H9 (cell line): ENCODE measurements at regions not wholly inside any gene's neighbourhood (a gene's known extent, or its start where the extent isn't known, plus 50 kb on each side); places are given as distances from the start of the nearest gene placed in this dataset.

ENCODE experiments used
- DNase-seq: peaks from one replicate; pipeline ENCODE4 v3.0.0-alpha.2; 2017
- H2AFZ ChIP-seq: one replicate; pipeline ENCODE4 v1.6.1; 2013; ENCODE audit warnings: mild to moderate bottlenecking, low read length, control low read depth, moderate library complexity
- H2AK5ac ChIP-seq: 2 replicates; pipeline ENCODE4 v1.6.1; 2013; ENCODE audit warnings: low read length, control low read depth, mixed read lengths; ENCODE audit not compliant: insufficient read length
- H2BK120ac ChIP-seq: one replicate; pipeline ENCODE4 v1.6.1; 2013; ENCODE audit warnings: low read depth, mild to moderate bottlenecking, low read length, control low read depth, inconsistent platforms; ENCODE audit not compliant: poor library complexity, severe bottlenecking
- H2BK12ac ChIP-seq: 2 replicates; pipeline ENCODE4 v1.6.1; 2013; ENCODE audit warnings: low read length, control low read depth, mixed read lengths, low read depth; ENCODE audit not compliant: insufficient read length
- H2BK15ac ChIP-seq: 2 replicates; pipeline ENCODE4 v1.6.1; 2013; ENCODE audit warnings: low read depth, low read length, control low read depth
- H2BK20ac ChIP-seq: one replicate; pipeline ENCODE4 v1.6.1; 2013; ENCODE audit warnings: low read depth, mild to moderate bottlenecking, low read length, control low read depth, inconsistent platforms; ENCODE audit not compliant: poor library complexity, severe bottlenecking
- H2BK5ac ChIP-seq: 2 replicates; pipeline ENCODE4 v1.6.1; 2013; ENCODE audit warnings: low read length, control low read depth, mixed read lengths; ENCODE audit not compliant: insufficient read length
- H3K14ac ChIP-seq: 2 replicates; pipeline ENCODE4 v1.6.1; 2013; ENCODE audit warnings: low read length, control low read depth; ENCODE audit not compliant: insufficient read depth
- H3K18ac ChIP-seq: 2 replicates; pipeline ENCODE4 v1.6.1; 2013; ENCODE audit warnings: low read depth, mild to moderate bottlenecking, mixed read lengths, low read length, control low read depth; ENCODE audit not compliant: insufficient read length
- H3K23ac ChIP-seq: 2 replicates; pipeline ENCODE4 v1.6.1; 2013; ENCODE audit warnings: low read length, control low read depth, mixed read lengths, low read depth; ENCODE audit not compliant: insufficient read length
- H3K23me2 ChIP-seq: 2 replicates; pipeline ENCODE4 v1.6.1; 2013; ENCODE audit warnings: low read depth, mild to moderate bottlenecking, mixed read lengths, low read length, control low read depth; ENCODE audit not compliant: insufficient read length, poor library complexity, severe bottlenecking
- H3K27ac ChIP-seq: 2 replicates; pipeline ENCODE4 v1.5.1; 2013; ENCODE audit warnings: low read length, control low read depth, mixed read lengths, low read depth; ENCODE audit not compliant: insufficient read length
- H3K27me3 ChIP-seq: 2 replicates; pipeline ENCODE4 v1.6.1; 2013; ENCODE audit warnings: low read length, control low read depth, inconsistent platforms; ENCODE audit not compliant: insufficient read depth
- H3K4ac ChIP-seq: 2 replicates; pipeline ENCODE4 v1.6.1; 2013; ENCODE audit warnings: low read depth, mild to moderate bottlenecking, control low read depth, inconsistent platforms, low read length, moderate library complexity
- H3K4me1 ChIP-seq: 2 replicates; pipeline ENCODE4 v1.6.1; 2013; ENCODE audit warnings: low read length, control low read depth, inconsistent platforms; ENCODE audit not compliant: insufficient read depth
- H3K4me2 ChIP-seq: 2 replicates; pipeline ENCODE4 v1.6.1; 2013; ENCODE audit warnings: low read length, control low read depth, mixed read lengths; ENCODE audit not compliant: insufficient read length, insufficient read depth
- H3K56ac ChIP-seq: 2 replicates; pipeline ENCODE4 v1.6.1; 2013; ENCODE audit warnings: low read depth, mild to moderate bottlenecking, mixed read lengths, low read length, control low read depth; ENCODE audit not compliant: insufficient read length
- H3K79me1 ChIP-seq: 2 replicates; pipeline ENCODE4 v1.6.1; 2013; ENCODE audit warnings: low read depth, mild to moderate bottlenecking, moderate library complexity, low read length, control low read depth, inconsistent platforms; ENCODE audit not compliant: insufficient read depth, poor library complexity, severe bottlenecking
- H3K79me2 ChIP-seq: 2 replicates; pipeline ENCODE4 v1.6.1; 2013; ENCODE audit warnings: low read length, control low read depth, inconsistent platforms; ENCODE audit not compliant: insufficient read depth
- H3K9ac ChIP-seq: 2 replicates; pipeline ENCODE4 v1.6.1; 2013; ENCODE audit warnings: low read length, control low read depth, mixed read lengths; ENCODE audit not compliant: insufficient read length; ENCODE audit errors: extremely low read depth
- H3K9me3 ChIP-seq: one replicate; pipeline ENCODE4 v1.6.1; 2013; ENCODE audit warnings: low read depth, low read length, inconsistent platforms; ENCODE audit not compliant: control insufficient read depth
- H3T11ph ChIP-seq: one replicate; pipeline ENCODE4 v1.6.1; 2013; ENCODE audit warnings: mild to moderate bottlenecking, low read length, control low read depth, inconsistent platforms
- H4K20me1 ChIP-seq: one replicate; pipeline ENCODE4 v1.6.1; 2013; ENCODE audit not compliant: control insufficient read depth, insufficient read length, insufficient read depth
- H4K5ac ChIP-seq: 2 replicates; pipeline ENCODE4 v1.6.1; 2013; ENCODE audit warnings: low read depth, mild to moderate bottlenecking, mixed read lengths, low read length, control low read depth; ENCODE audit not compliant: insufficient read length
- H4K8ac ChIP-seq: replicated peaks from 2 replicates; pipeline ENCODE4 v1.6.1; 2013; ENCODE audit warnings: low read length, control low read depth, mixed read lengths, low read depth; ENCODE audit not compliant: insufficient read length
- H4K91ac ChIP-seq: 2 replicates; pipeline ENCODE4 v1.6.1; 2013; ENCODE audit warnings: low read depth, mild to moderate bottlenecking, moderate library complexity, mixed read lengths, low read length, control low read depth; ENCODE audit not compliant: insufficient read length
- H3K27ac Mint-ChIP-seq, 3 experiments: 2 replicates in 2 of 3; 3 replicates in 1 of 3; pipeline ENCODE4 v1.8.0; 2020 to 2021; ENCODE audit warnings: mixed read lengths in 3 of 3, mild to moderate bottlenecking in 1 of 3, moderate library complexity in 1 of 3
- H3K27me3 Mint-ChIP-seq: 2 replicates; pipeline ENCODE4 v1.8.0; 2021; ENCODE audit warnings: low read depth, mild to moderate bottlenecking, moderate library complexity, mixed read lengths
- H3K36me3 Mint-ChIP-seq, 3 experiments: 2 replicates in 2 of 3; 3 replicates in 1 of 3; pipeline ENCODE4 v1.8.0; 2020 to 2021; ENCODE audit warnings: low read depth in 3 of 3, mixed read lengths in 3 of 3; ENCODE audit not compliant: insufficient read depth in 1 of 3
- H3K4me1 Mint-ChIP-seq, 2 experiments: 2 replicates each; pipeline ENCODE4 v1.8.0; 2020; ENCODE audit warnings: mixed read lengths in 2 of 2
- H3K4me3 Mint-ChIP-seq, 2 experiments: 2 replicates in 1 of 2; 3 replicates in 1 of 2; pipeline ENCODE4 v1.8.0; 2020 to 2021; ENCODE audit warnings: mild to moderate bottlenecking in 2 of 2, mixed read lengths in 2 of 2, moderate library complexity in 1 of 2
- H3K9me3 Mint-ChIP-seq, 2 experiments: 2 replicates in 1 of 2; 3 replicates in 1 of 2; pipeline ENCODE4 v1.8.0; 2020; ENCODE audit warnings: mild to moderate bottlenecking in 2 of 2, mixed read lengths in 2 of 2, moderate library complexity in 1 of 2
- CTCF ChIP-seq: fragments of 200-600 bp; sonication (generic); conservative IDR thresholded peaks from 3 replicates; pipeline ENCODE4 v1.8.0; 2021; ENCODE audit warnings: antibody characterized with exemption, mild to moderate bottlenecking
- WGBS: extraction: QIAGEN DNeasy Blood & Tissue Kit; methylation state at CpG from one replicate; pipeline ENCODE4 v1.1.7; 2013; ENCODE audit warnings: missing lambda C conversion rate, low lambda C conversion rate, mixed read lengths; ENCODE audit not compliant: insufficient read length; ENCODE audit errors: extremely low coverage; 5-methylcytosine and 5-hydroxymethylcytosine counted together

DNA sequence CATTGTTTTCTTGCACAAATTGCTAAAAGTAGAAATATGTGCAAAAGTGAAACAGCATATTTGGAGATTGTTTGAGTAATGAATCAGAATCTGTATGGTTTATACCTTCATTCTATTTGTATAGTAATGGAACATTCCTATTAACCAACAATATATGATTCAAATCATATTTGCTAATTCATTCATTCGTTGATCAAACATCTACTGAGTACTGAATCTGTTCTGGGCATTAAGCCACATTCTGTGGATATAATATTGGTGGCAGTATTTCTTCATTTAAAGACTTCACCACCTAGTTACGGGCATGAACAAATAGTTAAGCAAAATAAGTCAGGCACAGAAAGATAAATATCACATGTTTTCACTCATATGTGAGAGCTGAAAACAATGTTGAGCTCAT, 385.7 kb downstream of the MTRR start:
- no peak overlapping the region for H2BK20ac ChIP-seq

More for the DNA sequence above, 385.7 kb downstream of the MTRR start:
- no peak overlapping the region for H2BK5ac ChIP-seq
- no CpG with 5 or more reads among the region's 2 CpGs for WGBS
- no peaks in the 10 kb centered on the region for H3K4me1 ChIP-seq
- DNase-seq: no peak
- no peak overlapping the region for H2AK5ac ChIP-seq
- H4K20me1 ChIP-seq: no peaks in the 10 kb centered on the region
- Mint-ChIP-seq H3K4me1 (peaks cover 11% of the 10 kb centered on the region in 2 experiments), H3K4me3 (no peak overlapping the region), H3K27ac (no peak overlapping the region), H3K36me3 (no peaks in the 10 kb centered on the region), H3K27me3 (peaks cover 8% of the 10 kb centered on the region), H3K9me3 (no peaks in the 10 kb centered on the region)
- H3K18ac ChIP-seq: no peak overlapping the region
- no peak overlapping the region for H3K23ac ChIP-seq
- no peak overlapping the region for H3K27ac ChIP-seq
- no peak overlapping the region for H2BK12ac ChIP-seq
- H3K56ac ChIP-seq: no peak overlapping the region
- TF ChIP-seq CTCF: no peak
- no peak overlapping the region for H2BK120ac ChIP-seq
- H3T11ph ChIP-seq: no peak overlapping the region
- H3K9me3 ChIP-seq: no peaks in the 10 kb centered on the region
- no peak overlapping the region for H4K8ac ChIP-seq
- no peaks in the 10 kb centered on the region for H3K27me3 ChIP-seq
- H3K9ac ChIP-seq: no peak overlapping the region
- H3K14ac ChIP-seq: no peak overlapping the region
- H3K4ac ChIP-seq: no peak overlapping the region
- no peak overlapping the region for H2AFZ ChIP-seq
- H3K4me2 ChIP-seq: no peak overlapping the region
- H4K5ac ChIP-seq: no peak overlapping the region
- H3K79me1 ChIP-seq: no peaks in the 10 kb centered on the region
- H4K91ac ChIP-seq: no peak overlapping the region
- H3K23me2 ChIP-seq: no peaks in the 10 kb centered on the region
- no peaks in the 10 kb centered on the region for H3K79me2 ChIP-seq
- H2BK15ac ChIP-seq: no peak overlapping the region
